ENCODE measurements at regions not wholly inside any gene's neighbourhood (a gene's known extent, or its start where the extent isn't known, plus 50 kb on each side); places are given as distances from the start of the nearest gene placed in this dataset.

DNA sequence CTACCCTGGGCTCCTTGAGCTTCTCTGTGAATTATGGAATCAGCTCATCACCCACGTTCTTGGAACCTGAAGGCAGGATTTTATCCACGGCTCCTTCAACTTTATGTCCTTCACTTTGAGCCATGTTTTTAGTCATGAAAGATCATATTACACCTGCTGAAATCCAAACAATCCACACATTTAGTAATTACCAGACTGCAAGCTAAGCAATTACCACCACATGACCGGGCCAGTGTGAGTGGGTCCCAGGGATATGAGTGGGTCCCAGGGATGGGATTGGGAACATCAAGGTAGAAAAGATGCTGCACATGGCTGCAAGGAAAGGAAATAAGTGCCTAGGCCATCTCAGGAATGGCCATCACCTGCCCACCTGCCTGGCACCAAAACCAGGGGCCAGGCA, 140.3 kb upstream of the IQSEC1 start:
- intact Hi-C loops (cut with micrococcal nuclease; ENCODE audit: unreplicated experiment) (no loop called here), in situ Hi-C loops (cut with MboI) (no loop called here)
- H2AFZ ChIP-seq (ENCODE audit: control insufficient read depth, low read depth, low read length): no peak overlapping the region
- H3K27ac ChIP-seq (ENCODE audit: control insufficient read depth, insufficient read depth): no peak overlapping the region
- peaks cover 4 to 11% of the 10 kb centered on the region in 2 experiments; a peak in 3 of 4 replicates for H3K27me3 ChIP-seq (replicated peaks in 1 of 2; ENCODE audit: control insufficient read depth in 2 of 2, insufficient read depth in 2 of 2, low read length in 1 of 2)
- no peaks in the 10 kb centered on the region for H3K4me1 ChIP-seq (ENCODE audit: control insufficient read depth, insufficient read depth, low read length)
- no peak overlapping the region for H3K4me2 ChIP-seq (ENCODE audit: control insufficient read depth, insufficient read depth)
- no peaks in the 10 kb centered on the region for H3K36me3 ChIP-seq (ENCODE audit: control insufficient read depth in 2 of 2, insufficient read depth in 2 of 2, low read length in 1 of 2)
- H3K9me3 ChIP-seq (replicated peaks; ENCODE audit: control insufficient read depth, insufficient read depth, low read length): no peaks in the 10 kb centered on the region
- FAIRE-seq: no peak
- CTCF ChIA-PET: interaction anchor here (3.2 kb wide), 1 partner anchor 121 kb away, joined by 6 read pairs; no protein-coding TSS in a partner anchor
- H3K9ac ChIP-seq (ENCODE audit: control insufficient read depth, insufficient read depth, low read length): no peak overlapping the region
- SMC1A ChIA-PET (ENCODE audit: uncharacterized antibody, unreplicated experiment): no interaction called here
- WGBS (ENCODE audit: insufficient coverage, insufficient replicate concordance, low lambda C conversion rate, missing lambda C conversion rate): 5% methylated on average over 3 of the region's 3 CpGs
- no peak overlapping the region for H3K4me3 ChIP-seq
- no peak for ATAC-seq
- no peaks in the 10 kb centered on the region for H4K20me1 ChIP-seq (ENCODE audit: control insufficient read depth, insufficient read depth)
- no peak for DNase-seq (ENCODE audit: low read depth, low spot score)
- H3K79me2 ChIP-seq (ENCODE audit: control insufficient read depth, insufficient read depth, low read length): no peaks in the 10 kb centered on the region
- POLR2A ChIA-PET: no interaction called here
- TF ChIP-seq HCFC1 (IDR thresholded peaks at IDR 0.05; ENCODE audit: low read length) (no peak), ZBTB4 (CRISPR knock-in tag; IDR thresholded peaks at IDR 0.05) (no peak), HDAC2 (IDR thresholded peaks at IDR 0.05) (no peak), JUNB (IDR thresholded peaks at IDR 0.05) (no peak), ZNF687 (IDR thresholded peaks at IDR 0.05) (no peak), MEF2B (IDR thresholded peaks at IDR 0.05; ENCODE audit: partially characterized antibody, poor library complexity, severe bottlenecking) (no peak)
- TF ChIP-seq, protein P1, sequence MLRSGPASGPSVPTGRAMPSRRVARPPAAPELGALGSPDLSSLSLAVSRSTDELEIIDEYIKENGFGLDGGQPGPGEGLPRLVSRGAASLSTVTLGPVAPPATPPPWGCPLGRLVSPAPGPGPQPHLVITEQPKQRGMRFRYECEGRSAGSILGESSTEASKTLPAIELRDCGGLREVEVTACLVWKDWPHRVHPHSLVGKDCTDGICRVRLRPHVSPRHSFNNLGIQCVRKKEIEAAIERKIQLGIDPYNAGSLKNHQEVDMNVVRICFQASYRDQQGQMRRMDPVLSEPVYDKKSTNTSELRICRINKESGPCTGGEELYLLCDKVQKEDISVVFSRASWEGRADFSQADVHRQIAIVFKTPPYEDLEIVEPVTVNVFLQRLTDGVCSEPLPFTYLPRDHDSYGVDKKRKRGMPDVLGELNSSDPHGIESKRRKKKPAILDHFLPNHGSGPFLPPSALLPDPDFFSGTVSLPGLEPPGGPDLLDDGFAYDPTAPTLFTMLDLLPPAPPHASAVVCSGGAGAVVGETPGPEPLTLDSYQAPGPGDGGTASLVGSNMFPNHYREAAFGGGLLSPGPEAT (IDR thresholded peaks at IDR 0.05; ENCODE audit: low read depth): no peak
- RAD21 ChIA-PET (ENCODE audit: unreplicated experiment): no interaction called here
- no TSS peak for BruUV-seq (replicated peaks)
